GM12874 (cell line): ENCODE measurements at regions not wholly inside any gene's neighbourhood (a gene's known extent, or its start where the extent isn't known, plus 50 kb on each side); places are given as distances from the start of the nearest gene placed in this dataset.

Experiments used
- CTCF ChIP-seq: IDR thresholded peaks from 2 replicates; pipeline ENCODE4 v1.5.1; 2011; ENCODE audit warnings: low read depth, mild to moderate bottlenecking, control low read depth, low read length, moderate library complexity; ENCODE audit not compliant: insufficient read depth

GRCh38 chr5:6115852-6116251, 262.5 kb downstream of the MED10 start:
- TF ChIP-seq CTCF, result no peak

- TF ChIP-seq CTCF, result no peak
Measured at GRCh38 chr5:6112538-6112937, 265.8 kb downstream of the MED10 start.

- no peak for TF ChIP-seq CTCF
Measured at GRCh38 chr5:6112125-6112524, 266.2 kb downstream of the MED10 start.

GRCh38 chr5:6111131-6111530, 267.2 kb downstream of the MED10 start:
- no peak for TF ChIP-seq CTCF

GRCh38 chr5:6110441-6111005, 267.8 kb downstream of the MED10 start:
- no peak for TF ChIP-seq CTCF

- no peak for TF ChIP-seq CTCF
Measured at GRCh38 chr5:6108981-6109825, 269.1 kb downstream of the MED10 start.

- no peak for TF ChIP-seq CTCF
Measured at GRCh38 chr5:6108540-6108848, 269.9 kb downstream of the MED10 start.
